ENCODE measurements at regions not wholly inside any gene's neighbourhood (a gene's known extent, or its start where the extent isn't known, plus 50 kb on each side); places are given as distances from the start of the nearest gene placed in this dataset.

DNA sequence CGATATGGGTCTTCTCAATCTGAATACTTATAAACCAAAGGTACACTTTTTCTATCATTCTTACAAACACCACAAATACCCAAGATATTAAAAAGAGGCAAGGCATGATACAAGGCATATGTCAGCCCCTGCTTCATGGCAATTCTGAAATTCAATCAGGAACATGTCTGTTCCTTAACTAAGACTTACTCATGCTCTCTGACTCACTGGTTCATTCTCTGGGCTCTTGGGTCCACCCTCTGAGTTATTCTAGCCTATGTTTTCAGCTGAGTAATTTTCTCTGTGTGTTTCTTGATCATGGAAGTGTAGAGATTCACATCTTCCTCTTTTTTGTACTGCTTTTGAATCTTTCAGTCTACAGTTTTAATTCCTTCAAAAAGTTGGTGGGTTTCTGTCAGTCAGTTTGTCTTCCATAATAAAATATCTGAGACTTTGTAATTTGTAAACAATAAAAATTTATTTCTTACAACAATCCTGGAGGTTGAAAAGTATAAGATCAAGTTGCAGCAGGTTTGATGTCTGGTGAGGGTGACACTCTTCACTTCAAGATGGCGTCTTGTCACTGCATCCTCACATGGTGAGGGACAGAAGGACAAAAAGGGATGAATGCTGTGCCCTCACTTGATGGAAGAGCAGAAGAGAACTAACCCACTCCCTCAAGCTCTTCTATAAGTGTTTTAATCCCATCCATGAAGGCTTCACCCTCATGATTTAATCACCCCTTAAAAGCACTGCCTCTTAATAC, 211.7 kb downstream of the FAM76B start:
- no peak for DNase-seq

DNA sequence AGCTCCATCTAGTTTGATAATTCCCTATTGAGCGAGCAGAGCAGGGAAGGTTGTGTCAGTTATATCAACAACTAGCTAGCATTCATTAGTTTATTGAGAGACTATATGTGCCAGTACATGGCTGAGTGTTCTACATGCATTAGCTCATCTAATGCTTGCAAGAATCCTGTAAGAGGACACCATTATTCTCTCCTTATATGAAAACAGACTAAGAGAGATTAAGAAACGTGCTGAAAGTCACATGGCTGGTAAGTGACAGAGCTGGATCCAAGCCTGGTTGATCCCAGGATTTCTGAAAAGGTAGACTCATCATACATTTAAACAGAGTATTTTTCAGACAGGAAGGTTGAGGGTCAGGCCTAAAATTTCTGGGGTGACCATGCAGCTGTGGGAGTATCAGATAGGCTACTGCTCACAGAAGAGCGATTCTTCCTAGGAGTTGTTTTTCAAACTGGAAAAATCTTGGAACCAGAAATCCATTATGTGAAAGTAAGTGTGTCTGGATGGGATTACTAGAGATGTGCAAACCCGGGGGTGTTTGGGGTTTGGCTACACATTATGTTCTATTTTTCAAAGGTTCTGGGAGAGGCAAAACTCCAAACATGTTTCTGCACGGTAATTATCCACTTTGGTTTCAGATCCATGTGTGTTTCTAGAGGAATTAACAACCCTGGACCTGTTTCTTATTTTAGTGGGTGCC, 213.3 kb downstream of the FAM76B start:
- no peak for DNase-seq

DNA sequence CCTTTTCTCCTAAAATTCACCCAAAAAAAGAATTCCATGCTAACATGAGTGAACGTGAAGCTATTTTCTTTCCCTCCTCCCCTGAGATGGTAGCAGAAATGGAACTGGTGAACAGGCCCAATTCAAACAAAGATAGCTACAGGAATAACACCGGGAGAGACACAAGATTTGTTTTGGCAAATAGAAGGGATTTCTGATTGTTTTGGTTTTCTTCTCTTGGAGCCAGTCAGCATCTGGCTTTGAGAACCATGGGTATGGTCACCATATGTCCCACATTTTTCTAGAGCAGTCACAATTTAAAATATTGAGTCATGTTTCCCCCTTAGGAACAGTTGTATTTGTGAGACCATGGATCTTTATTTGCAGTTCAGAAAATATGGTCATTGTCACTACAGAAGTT, 214.1 kb downstream of the FAM76B start:
- no peak for DNase-seq

DNA sequence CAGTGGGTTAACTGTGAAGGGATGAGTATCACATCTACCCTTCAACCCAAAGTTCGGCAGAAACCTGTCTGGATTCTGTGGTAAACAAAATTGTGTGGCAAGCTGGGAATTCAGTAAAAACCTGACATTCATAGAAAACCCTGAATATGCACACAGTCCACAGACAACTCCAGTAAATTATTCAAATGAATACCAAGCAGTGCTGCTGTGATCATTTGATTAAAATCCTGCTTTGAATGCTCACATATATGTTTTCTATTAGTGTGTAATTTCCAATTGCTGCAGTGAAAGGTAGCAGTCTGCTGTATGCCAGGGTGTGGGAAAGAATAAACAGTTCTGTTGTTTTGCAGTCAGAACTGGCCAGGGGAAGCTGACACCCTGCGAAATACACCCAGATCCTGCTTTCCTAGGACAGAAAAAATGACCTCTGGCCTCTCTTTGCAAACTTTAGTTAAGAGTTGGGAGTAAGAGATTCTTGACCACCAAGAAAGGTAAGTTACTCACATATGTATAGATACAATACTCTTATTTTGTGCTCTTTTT, 217.8 kb downstream of the FAM76B start:
- no peak for DNase-seq

DNA sequence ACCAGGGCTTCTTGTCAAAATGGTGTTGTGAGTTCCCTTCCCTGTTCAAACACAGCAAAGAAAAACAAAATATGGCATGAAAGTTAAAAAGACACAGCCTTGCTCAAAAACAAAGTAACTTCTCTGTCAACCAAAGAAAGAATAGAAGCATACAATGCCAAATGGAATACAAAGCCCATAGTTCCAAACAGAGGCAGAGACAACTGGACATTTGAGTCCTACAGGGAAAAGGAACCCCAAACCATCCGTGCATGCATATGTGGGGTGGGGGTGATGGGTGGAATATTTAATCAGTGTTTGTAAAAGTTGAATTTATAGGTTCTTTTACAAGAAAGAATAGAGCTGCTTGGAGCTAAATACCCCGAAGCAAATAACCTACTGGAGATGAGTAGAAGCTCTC, 218.7 kb downstream of the FAM76B start:
- DNase-seq, result no peak

DNA sequence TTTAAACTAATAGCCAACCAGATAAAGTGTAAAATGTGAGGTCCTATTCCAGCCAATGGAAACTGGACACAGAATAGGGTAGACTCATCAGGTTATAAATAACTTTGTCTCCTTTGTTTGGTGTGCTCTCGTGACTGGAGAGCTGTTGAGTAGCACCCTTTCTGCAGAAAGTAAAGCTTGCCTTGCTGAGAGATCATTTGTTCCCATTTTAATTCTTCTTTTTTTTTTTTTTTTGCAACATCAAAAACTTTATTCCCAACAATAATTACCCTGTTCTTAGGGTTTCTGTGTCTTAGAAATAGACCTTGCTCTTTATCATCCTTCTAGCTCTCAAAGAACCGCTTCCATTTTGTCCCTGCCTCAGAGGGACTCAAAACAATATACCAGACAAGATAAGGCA, 220.4 kb downstream of the FAM76B start:
- DNase-seq, result no peak

DNA sequence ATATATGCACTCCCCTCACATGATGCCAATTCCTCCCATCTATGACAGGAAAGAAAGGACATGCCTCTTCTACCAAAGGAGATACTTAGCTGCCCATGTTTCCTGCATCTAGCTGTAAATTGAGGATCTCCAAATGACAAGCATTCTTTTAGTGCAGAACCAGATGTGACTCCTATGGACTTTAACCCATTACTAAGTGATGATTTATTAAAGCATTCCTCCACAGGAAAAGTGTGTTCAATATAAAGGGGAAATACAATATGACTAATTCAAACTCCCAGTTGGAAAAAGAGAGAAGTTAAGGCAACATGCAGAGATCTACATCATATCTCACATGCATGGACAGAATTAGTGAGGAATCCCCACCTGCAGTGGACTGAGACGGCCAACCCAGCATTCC, 221.3 kb downstream of the FAM76B start:
- no peak for DNase-seq

DNA sequence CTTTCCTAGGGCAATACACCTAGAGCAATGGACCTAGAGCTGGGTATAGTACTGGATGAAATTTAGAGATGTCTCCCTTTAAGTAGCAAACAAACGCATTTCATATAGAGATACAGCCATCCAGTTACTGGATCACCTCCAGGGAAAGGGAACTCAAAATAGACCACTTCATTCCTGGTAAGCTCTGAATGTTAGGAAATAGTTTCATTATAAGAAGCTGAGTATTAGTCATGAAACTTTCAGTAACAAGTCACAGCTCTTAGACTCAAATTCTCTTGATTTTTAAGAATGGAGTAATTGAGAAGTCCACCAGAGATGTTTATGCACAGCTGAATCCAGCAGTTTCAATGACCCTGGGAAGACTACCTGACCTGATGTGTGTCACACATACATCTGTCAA, 221.9 kb downstream of the FAM76B start:
- no peak for DNase-seq

DNA sequence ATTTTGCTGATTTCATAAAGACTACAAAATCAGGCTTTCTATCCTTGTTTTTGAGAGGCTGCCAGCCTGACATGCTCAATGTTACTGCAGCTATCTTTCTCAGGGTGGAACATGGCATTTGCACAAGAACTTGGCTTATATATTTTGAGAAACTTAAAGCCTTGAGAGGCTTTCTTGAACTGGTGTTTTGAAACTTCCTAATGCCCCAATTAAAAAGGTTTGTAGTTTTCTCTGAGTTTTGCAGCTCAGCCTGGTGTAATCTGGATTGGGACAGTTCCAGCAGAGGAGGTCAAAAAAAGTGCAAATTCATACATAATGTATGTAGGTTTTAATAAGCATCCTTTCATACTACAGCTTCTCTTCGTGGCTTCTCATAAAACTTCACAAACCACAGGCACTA, 223.4 kb downstream of the FAM76B start:
- no peak for DNase-seq

DNA sequence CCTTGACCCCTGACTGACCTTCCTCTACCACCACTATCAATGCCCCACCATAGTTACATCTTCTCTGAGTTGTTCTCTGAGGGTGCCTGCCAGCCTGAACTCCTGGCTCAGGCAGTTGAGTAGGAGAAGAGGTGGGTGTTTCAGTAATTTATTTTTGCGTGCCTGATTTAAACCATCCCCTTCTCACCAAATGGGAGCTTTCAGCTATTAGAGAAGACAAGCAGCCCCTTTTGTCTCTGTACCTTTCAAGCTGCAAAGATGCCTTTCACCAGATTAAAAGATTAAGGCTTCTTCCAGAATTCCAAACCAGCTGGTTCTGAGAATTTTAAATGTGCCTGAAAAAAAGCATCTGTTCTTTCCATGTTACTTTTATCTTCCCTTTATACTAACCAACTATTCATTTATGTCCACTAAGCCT, 223.8 kb downstream of the FAM76B start:
- no peak for DNase-seq

DNA sequence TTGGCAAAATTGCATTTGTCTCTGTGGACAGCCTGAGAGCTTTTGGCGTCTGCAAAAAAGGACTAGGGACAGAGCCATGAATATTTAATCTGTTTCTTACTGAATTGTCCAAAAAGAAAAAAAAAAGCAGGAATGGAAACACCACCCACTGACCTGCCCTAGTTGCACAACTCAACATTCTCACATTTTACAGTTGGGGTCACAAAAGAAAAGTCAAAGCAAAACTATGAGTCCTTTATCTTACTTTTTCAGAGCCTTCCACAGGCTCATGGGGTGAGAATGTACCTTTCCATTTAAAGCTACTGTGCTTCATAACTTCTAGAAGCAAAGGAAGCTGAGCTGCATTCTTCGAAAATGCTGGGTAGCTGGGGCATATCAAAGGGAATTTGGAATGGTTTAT, 225.7 kb downstream of the FAM76B start:
- no peak for DNase-seq

DNA sequence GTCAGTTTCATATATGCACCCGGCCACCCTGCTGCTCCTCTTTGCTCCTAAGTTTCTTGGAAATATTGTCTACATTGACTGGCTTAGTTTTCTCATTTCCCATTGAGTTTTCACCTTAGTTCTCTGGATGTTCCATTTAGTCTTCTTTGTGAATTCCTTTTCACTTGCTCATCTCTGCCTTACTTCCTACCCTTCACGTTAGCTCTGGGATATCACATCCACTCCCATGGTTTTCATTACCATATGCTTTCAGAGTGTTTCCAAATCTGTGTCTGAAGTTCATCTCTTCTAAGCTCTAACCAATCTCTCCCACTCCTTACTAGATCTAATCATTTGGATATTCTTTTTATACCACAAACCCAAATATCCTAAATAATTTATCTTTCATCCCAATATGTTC, 226.4 kb downstream of the FAM76B start:
- DNase-seq, result no peak

DNA sequence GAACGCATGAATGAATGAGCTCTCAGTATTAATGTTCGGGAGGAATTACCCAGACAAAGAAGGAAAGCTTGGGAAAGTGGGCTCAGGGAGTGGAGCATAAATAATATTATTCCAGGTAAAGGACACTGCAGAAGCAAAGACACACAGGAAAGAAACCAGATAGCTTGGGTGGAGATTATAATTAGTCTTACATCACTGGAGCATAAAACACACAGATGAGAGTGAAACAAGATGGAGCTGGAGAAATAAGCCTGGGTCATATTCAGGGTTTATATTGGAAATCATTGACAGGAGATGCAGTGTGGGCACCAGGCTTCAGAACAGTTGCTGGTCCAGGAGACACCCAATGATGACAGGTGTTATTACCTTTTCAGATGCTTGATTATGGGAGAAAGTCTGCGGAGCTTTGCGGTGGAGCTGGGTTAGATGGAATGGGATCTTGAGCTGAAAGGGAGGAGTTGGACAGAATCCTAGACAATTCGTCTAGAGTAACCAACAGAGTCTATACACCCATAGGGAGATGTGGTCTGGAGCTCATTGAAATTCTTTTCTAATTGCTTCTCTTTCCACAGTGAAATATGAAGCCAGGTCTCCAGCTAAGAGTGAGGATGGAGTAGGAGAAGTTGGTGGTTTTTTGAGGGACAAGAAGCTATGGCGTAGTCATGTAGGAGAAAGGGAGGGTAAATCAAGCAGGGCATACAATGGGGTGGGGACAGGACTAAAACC, 227.2 kb downstream of the FAM76B start:
- no peak for DNase-seq

DNA sequence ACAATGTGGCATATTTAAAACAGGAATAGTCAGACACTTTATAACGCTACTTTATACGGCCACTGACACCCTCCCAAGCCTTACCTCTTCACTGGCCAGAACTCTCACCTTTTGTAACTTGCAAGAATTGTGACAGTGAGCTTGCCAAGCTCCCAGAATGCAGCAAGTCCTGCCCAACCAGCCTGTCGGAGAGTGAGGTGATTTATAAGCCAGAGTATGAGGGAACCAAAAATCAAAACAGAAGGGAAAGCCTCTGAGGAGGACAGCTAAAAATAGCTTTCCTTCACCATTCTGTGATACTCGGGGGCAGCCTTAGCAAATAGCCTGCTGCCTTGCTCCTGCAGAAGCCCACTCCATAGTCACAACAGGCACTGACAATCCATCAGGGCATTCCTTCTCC, 229.7 kb downstream of the FAM76B start:
- no peak for DNase-seq

DNA sequence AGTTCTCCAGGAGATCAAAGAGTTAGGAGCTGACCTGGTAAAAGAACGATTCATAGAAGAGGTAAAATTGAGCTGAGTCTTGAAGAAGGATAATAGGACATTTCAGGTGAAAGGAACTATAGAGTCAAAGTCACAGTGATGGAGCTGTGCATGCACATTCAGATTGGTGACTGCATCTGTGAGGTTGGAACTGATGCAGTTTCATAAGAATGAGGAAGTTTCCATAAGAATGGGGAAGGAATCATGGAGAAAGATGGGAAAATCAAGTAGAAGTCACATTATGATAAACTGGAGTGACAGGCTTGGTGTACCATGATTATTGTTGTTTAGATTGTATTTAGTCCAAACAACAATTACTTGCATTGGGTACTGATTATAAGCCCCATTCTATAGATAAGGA, 232.2 kb downstream of the FAM76B start:
- no peak for DNase-seq

DNA sequence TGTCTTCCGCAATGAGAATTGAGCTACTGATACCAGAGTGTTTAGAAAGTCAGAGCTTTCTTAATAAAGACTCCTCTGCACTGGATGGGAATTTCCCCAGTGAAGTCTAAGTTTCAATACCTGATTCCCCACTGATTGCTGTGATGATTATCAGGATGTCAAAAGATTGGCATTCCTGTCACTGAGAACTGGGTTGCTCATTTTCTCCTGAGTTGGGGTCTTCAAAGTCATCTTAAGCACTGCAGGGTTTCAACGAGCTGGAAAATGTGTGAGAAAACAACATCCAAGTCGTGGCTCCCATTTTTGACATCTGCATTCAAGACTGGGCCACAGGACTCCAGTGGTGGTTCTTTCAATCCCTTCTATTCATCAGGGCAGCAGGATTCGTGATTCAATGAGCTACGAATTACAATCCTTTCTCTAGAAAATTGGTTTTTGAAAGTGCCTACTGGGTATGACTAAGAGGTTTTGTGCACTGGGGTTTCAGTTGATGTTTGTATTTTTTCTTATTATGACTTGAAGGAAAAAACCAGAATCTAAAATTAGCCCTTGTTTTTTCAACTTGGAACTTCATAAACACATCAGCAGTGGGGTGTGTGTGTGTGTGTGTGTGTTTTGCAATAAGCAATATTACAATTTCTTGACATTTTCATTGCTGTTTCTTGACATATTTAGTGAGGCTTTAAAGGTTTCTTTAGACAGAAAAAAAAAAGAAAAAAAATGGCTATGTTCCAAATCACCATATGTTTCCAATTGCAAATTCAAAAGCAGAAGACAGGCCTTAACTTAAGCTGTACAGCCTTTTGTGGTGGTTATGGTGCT, 233.0 kb downstream of the FAM76B start:
- DNase-seq, result no peak

DNA sequence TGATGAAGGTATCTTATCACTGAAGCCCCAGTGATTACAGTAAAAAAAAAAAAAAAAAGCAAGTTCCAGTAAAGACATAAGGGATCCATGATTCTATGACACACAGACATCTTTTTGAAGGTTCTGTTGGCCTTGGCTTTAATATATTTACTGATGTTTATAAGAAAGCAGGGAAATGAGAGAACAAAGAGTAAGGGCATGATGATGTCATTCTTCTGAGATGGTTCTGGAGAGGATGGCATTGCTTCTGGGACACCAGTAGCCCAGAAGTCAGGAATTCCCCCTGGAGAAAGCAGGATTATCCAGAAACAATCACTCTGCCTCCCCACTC, 233.6 kb downstream of the FAM76B start:
- DNase-seq, result no peak

DNA sequence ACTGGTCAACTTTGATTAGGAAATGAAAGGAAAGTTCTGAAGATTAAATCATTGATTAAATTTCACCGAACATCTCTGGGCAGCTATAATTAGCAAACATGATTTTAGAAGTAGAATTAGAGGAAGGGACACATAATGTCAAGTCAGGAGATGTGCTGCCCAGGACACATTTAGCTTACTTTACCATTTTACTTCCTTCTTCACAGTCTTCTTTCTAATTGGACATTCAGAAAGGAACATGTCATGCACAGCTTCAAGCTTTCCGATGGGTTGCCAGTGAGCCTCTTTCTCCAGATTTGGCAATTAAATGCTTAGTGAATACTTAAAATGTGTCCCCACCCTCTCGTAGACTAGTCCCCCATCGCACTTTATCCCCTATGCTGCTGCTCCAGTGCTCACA, 234.7 kb downstream of the FAM76B start:
- no peak for DNase-seq

DNA sequence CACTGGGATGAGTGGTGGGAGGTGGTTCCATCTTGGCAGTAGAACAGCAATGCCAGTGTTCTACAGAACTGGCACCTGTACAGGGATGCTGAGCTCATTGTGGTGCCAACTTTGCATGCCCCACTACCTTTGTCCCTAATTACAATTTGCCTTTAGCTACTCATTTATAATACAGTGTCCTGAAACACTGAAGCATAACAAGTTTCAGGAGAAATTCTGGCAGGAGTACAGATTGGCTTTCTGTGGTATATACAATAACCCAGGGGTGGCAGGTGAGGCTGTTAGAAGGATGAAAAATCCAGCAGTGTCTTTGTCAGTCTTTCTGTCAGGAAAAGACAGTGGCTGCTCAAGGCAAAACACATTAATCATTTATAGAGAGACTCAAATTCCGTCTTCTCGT, 240.3 kb downstream of the FAM76B start:
- no peak for DNase-seq

DNA sequence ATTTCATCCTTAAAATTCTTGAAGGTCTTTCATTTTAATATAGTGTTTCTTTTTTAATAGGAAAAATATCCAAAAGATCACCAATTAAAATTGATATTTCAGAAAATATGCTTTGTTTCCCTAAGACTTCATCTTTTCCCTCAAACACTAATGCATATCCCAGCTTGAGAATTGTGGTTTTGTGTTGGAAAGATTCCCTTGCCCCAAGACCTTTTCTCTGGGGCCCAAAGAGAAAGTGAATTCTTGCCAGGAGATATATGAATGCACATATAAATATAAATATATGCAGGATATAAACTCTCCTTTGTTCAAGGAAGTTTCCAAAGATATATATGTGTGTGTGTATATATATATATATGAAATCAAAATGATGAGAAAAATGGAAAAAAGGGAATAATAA, 241.2 kb downstream of the FAM76B start:
- no peak for DNase-seq

DNA sequence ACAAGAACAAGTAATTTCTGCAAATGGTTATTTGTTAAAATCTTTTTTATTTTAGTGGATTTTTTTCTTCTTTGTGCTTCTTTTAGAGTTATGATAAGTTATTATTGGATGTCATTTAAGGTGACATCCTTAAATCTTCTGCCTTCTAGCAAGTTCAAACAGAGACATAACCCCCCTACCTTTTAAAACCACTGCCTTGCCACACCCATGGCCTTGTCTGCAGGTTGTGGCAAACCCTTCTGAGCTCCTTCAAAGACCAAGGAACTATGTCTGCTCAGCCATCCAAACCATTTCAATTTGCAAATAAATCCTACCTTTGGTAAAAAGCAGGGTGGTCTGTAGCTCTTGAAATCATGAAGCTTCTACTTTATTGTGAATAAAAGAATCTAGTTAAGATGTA, 241.6 kb downstream of the FAM76B start:
- DNase-seq, result no peak

DNA sequence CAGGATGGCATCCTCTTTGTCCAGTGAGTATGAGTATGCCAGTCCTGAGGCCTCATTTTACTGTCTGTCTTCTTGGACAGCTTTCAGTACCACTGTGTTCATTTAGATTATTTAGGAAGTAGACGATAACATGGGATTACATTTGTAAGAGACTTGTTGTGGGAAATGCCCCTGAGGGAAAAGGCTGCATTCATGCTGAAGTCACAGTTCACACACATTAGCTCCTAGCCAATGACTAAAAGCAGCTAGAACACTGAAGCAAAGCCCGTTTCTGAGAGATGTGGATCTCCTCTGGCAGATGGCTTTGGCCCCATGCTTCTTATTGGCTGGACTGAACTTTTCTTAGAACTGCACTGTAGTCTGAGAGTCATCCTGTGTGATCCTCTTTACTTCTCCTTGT, 242.4 kb downstream of the FAM76B start:
- no peak for DNase-seq
